NT2/D1 (cell line): ENCODE measurements at regions not wholly inside any gene's neighbourhood (a gene's known extent, or its start where the extent isn't known, plus 50 kb on each side); places are given as distances from the start of the nearest gene placed in this dataset.

Source experiments
- DNase-seq: peaks from one replicate; pipeline ENCODE4 v3.0.0-alpha.2; 2011; ENCODE audit warnings: low read depth, low spot score
- H3K27me3 ChIP-seq: 2 replicates; pipeline ENCODE4 v1.6.0; 2011; ENCODE audit warnings: mild to moderate bottlenecking; ENCODE audit not compliant: insufficient read length, insufficient read depth
- H3K36me3 ChIP-seq: 2 replicates; pipeline ENCODE4 v1.6.1; 2011; ENCODE audit warnings: mild to moderate bottlenecking, low read length, mixed read lengths; ENCODE audit not compliant: insufficient read depth, insufficient read length
- H3K4me1 ChIP-seq: 2 replicates; pipeline ENCODE4 v1.5.1; 2011; ENCODE audit not compliant: insufficient read depth, insufficient read length
- H3K4me3 ChIP-seq: 2 replicates; pipeline ENCODE4 v1.5.1; 2011; ENCODE audit warnings: low read depth; ENCODE audit not compliant: insufficient read length
- H3K9ac ChIP-seq: 2 replicates; pipeline ENCODE4 v1.6.0; 2011; ENCODE audit warnings: low read depth; ENCODE audit not compliant: insufficient read length
- H3K9me3 ChIP-seq: 2 replicates; pipeline ENCODE4 v1.5.1; 2011; ENCODE audit warnings: mild to moderate bottlenecking, low read length; ENCODE audit not compliant: insufficient read depth
- SUZ12 ChIP-seq: IDR thresholded peaks from 2 replicates; pipeline ENCODE4 v1.6.1; 2011; ENCODE audit not compliant: insufficient read length, insufficient read depth; ENCODE audit errors: extremely low read depth
- YY1 ChIP-seq: IDR thresholded peaks from 2 replicates; pipeline ENCODE4 v1.6.1; 2011; ENCODE audit not compliant: insufficient read length, insufficient read depth
- ZNF274 ChIP-seq: IDR thresholded peaks from 2 replicates; pipeline ENCODE4 v1.6.1; 2011; ENCODE audit warnings: mild to moderate bottlenecking, low read depth, low read length

GRCh38 chr6:155582016-155582991 lies 126.7 kb upstream of the NOX3 start:
- Histone ChIP-seq H3K9me3 (no peaks in the 10 kb centered on the region), H3K36me3 (no peaks in the 10 kb centered on the region)
- no peak for TF ChIP-seq SUZ12
- no peak for TF ChIP-seq ZNF274
- no peak for TF ChIP-seq YY1

DNA sequence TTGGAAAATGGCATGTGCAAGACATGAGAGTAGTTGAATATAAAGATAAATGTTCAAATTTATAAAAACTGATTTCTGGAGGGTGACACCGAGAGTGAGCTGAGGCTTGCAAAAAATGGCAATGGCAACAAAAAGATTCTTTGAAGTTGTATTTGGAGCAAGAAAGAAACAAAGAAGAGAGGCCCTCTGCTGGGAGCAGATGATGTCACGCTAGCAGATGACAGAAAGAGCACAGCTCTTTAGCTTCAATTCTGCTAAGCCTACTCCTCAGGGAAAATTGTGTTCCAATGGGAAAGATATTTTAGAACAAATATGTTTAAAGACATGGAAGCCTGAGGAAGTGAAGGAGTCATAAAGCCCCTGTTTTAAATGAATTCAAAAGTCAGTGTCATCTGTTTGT lies 125.3 kb upstream of the NOX3 start:
- Histone ChIP-seq H3K27me3 (no peaks in the 10 kb centered on the region), H3K9me3 (no peaks in the 10 kb centered on the region), H3K4me1 (no peaks in the 10 kb centered on the region), H3K4me3 (no peak overlapping the region), H3K36me3 (no peaks in the 10 kb centered on the region), H3K9ac (no peak overlapping the region)
- TF ChIP-seq SUZ12 (no peak), YY1 (no peak), ZNF274 (no peak)
- no peak for DNase-seq

More at GRCh38 chr6:155582016-155582991, 126.7 kb upstream of the NOX3 start:
- no peak overlapping the region for H3K4me3 ChIP-seq
- no peaks in the 10 kb centered on the region for H3K4me1 ChIP-seq
- H3K9ac ChIP-seq: no peak overlapping the region
- no peaks in the 10 kb centered on the region for H3K27me3 ChIP-seq
- no peak for DNase-seq

- H3K9me3 ChIP-seq: no peaks in the 10 kb centered on the region
Observed at GRCh38 chr6:155578251-155578650, 122.6 kb upstream of the NOX3 start.

DNA sequence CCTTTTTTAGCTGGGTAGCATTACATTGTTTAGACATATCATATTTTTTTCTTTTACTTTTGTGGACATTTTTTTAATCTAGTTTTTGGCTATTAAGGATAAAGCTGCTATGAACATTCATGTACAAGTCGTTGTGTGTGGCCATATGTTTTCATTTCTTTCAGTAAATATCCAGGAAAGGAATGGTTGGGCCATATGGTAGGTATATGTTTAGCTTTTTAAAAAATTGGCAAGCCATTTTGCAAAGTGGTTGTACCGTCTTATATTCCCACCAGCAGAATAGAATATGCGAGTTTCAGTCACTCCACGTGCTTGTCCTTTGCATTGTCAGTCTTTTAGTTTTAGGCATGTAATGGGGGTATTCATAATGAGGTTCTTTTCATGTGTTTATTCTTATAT lies 106.3 kb upstream of the NOX3 start:
- no peak for DNase-seq
- Histone ChIP-seq H3K4me3 (no peak overlapping the region), H3K27me3 (no peaks in the 10 kb centered on the region), H3K9me3 (no peaks in the 10 kb centered on the region), H3K4me1 (no peaks in the 10 kb centered on the region), H3K9ac (no peak overlapping the region), H3K36me3 (no peaks in the 10 kb centered on the region)
- no peak for TF ChIP-seq ZNF274
- no peak for TF ChIP-seq YY1
- TF ChIP-seq SUZ12: no peak

More at GRCh38 chr6:155578251-155578650, 122.6 kb upstream of the NOX3 start:
- Histone ChIP-seq H3K9ac (no peak overlapping the region), H3K4me3 (no peak overlapping the region), H3K36me3 (no peaks in the 10 kb centered on the region), H3K4me1 (no peaks in the 10 kb centered on the region), H3K27me3 (no peaks in the 10 kb centered on the region)
- no peak for TF ChIP-seq SUZ12
- TF ChIP-seq YY1: no peak
- no peak for TF ChIP-seq ZNF274
- DNase-seq: no peak

- Histone ChIP-seq H3K4me3 (no peak overlapping the region), H3K36me3 (no peaks in the 10 kb centered on the region), H3K9me3 (no peaks in the 10 kb centered on the region), H3K9ac (no peak overlapping the region), H3K4me1 (no peaks in the 10 kb centered on the region), H3K27me3 (no peaks in the 10 kb centered on the region)
- no peak for TF ChIP-seq YY1
- TF ChIP-seq ZNF274: no peak
- TF ChIP-seq SUZ12: no peak
- DNase-seq: no peak
Observed at GRCh38 chr6:155561257-155561965, 105.8 kb upstream of the NOX3 start.

DNA sequence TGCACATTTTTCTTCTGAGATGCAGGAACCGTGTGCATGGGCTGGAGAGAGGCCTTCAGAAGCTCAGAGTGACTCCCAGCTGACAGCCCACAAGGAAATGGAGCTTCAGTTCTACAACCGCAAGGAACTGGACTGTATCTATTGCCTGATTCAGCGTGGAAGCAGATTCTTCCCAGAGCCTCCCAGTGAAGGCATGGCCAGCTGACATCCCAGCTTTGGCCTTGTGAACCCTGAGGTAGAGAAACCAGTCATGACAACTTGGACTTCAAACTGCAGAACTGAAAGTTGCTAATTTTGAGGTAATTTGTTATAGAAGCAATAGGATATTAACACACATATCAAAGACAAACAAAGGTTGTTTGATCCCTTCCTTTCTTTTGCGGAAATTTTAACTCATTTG lies 94.3 kb upstream of the NOX3 start:
- no peak for TF ChIP-seq SUZ12
- no peaks in the 10 kb centered on the region for H3K4me1 ChIP-seq
- H3K9ac ChIP-seq: no peak overlapping the region
- no peaks in the 10 kb centered on the region for H3K9me3 ChIP-seq
- H3K36me3 ChIP-seq: no peaks in the 10 kb centered on the region
- no peak overlapping the region for H3K4me3 ChIP-seq
- no peaks in the 10 kb centered on the region for H3K27me3 ChIP-seq
- DNase-seq: no peak
